ENCODE measurements at regions not wholly inside any gene's neighbourhood (a gene's known extent, or its start where the extent isn't known, plus 50 kb on each side); places are given as distances from the start of the nearest gene placed in this dataset.

DNA sequence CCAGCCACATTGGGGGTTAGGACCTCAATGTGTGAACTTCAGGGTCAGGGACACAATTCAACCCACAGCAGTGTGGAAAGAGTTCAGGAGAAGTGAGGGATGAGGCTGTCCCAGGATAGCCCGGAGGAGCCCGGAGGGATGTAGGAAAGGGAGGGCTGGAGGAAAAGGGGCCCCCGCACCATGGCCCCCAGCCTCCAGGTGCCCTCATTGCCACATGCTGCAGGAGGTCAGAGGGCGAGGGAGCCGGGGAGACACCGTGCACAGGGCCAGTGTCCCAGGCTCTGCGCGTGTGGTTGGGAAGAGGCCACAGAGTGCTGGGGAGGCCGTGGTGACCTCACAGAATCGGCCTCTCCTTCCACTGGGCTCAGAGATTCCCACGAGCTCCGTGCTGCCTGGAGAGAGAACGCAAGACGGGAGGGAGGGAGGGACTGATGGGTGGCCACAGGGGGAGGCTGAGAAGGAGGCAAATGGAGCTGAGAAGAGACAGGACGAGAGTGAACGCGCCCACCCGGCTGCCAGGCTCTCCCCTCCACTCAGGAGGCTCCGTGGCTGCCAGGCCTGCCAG is 215.1 kb downstream of the DLL1 start:
- TF ChIP-seq POLR2AphosphoS5 (IDR thresholded peaks at IDR 0.05; ENCODE audit: low read depth, low read length) (no peak), TAF1 (IDR thresholded peaks at IDR 0.05; ENCODE audit: borderline replicate concordance, insufficient read depth, low read length) (no peak)
- TF ChIP-seq, protein P1, sequence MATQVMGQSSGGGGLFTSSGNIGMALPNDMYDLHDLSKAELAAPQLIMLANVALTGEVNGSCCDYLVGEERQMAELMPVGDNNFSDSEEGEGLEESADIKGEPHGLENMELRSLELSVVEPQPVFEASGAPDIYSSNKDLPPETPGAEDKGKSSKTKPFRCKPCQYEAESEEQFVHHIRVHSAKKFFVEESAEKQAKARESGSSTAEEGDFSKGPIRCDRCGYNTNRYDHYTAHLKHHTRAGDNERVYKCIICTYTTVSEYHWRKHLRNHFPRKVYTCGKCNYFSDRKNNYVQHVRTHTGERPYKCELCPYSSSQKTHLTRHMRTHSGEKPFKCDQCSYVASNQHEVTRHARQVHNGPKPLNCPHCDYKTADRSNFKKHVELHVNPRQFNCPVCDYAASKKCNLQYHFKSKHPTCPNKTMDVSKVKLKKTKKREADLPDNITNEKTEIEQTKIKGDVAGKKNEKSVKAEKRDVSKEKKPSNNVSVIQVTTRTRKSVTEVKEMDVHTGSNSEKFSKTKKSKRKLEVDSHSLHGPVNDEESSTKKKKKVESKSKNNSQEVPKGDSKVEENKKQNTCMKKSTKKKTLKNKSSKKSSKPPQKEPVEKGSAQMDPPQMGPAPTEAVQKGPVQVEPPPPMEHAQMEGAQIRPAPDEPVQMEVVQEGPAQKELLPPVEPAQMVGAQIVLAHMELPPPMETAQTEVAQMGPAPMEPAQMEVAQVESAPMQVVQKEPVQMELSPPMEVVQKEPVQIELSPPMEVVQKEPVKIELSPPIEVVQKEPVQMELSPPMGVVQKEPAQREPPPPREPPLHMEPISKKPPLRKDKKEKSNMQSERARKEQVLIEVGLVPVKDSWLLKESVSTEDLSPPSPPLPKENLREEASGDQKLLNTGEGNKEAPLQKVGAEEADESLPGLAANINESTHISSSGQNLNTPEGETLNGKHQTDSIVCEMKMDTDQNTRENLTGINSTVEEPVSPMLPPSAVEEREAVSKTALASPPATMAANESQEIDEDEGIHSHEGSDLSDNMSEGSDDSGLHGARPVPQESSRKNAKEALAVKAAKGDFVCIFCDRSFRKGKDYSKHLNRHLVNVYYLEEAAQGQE (IDR thresholded peaks at IDR 0.05; ENCODE audit: insufficient read depth in 1 of 2, low read depth in 2 of 2, low read length in 2 of 2) = no peak
